T-helper 1 cell treated with Interleukin-12 subunit alpha and Interleukin-12 subunit beta and Interleukin-4 antibody, amounts not matched to agents 30 ng/mL and 1 ng/mL, for 36 hours (primary cell): ENCODE measurements at regions not wholly inside any gene's neighbourhood (a gene's known extent, or its start where the extent isn't known, plus 50 kb on each side); places are given as distances from the start of the nearest gene placed in this dataset.

ENCODE experiments used
- intact Hi-C: fragments of 100-400 bp; cut with micrococcal nuclease; formaldehyde crosslinking; loops from one replicate; pipeline ENCODE4 v1.15.1; 2024

GRCh38 chr12:75844985-75845384 lies 186.6 kb downstream of the PHLDA1 start:
- intact Hi-C loops = no loop called here

GRCh38 chr12:75844049-75844770 lies 187.4 kb downstream of the PHLDA1 start:
- intact Hi-C loops = no loop called here

GRCh38 chr12:75842090-75842489 lies 189.5 kb downstream of the PHLDA1 start:
- intact Hi-C loops = no loop called here

DNA sequence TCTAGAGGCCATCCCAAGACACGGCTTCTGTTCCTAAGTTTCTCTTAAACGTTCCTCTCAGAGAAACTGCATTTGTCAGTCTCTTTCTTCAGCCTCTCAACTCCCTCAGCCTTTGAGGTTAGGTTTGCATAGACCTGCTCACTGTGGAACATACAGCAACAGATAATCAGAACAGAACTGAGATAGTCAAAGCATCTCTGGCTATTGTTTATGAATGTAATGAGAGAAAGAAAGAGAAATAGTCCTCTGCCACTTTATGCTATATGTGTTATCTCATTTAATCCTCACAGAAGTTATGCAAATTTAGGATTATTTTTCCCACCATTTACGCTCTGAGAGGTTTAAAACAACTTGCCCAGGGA lies 190.6 kb downstream of the PHLDA1 start:
- intact Hi-C loops = no loop called here

DNA sequence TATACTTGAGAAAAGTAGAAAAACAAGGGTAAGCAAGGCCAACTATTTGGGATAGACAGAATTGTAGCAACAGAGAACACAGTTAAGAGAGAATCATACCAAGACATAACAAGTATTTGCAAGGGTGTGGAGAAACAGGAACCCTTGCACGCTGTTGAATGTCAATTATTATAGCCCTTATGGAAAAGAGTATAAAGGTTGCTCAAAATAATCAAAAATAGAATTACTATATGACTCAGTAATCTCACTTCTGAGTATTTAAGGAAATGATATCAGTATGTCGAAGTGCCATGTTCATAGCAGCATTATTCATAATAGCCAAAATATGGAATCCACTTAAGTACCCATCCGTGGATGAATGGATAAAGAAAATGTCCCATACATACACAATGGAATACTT lies 193.3 kb downstream of the PHLDA1 start:
- intact Hi-C loops = no loop called here

GRCh38 chr12:75837700-75838099 lies 193.9 kb downstream of the PHLDA1 start:
- intact Hi-C loops = no loop called here

- intact Hi-C loops = no loop called here
Measured at GRCh38 chr12:75836533-75836932, 195.0 kb downstream of the PHLDA1 start.

GRCh38 chr12:75834591-75834990 lies 197.0 kb downstream of the PHLDA1 start:
- intact Hi-C loops = no loop called here

DNA sequence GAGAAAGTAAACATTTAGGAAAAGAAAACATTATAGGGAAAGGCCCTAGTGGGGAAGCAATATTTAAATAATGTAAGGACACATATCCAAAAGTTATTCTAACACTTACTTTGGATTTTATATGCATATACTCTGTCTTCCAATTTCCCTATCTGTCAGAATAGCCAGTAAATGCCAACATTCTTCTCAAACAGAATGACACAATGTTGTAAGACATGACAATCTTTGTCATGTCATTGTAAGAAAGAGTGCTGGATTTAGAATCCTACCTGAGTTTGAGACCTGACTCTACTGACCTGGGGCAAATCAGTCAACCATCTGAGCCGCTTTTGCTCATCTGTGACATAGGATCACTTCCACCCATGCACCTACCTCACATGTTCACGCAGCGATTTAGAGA lies 198.3 kb downstream of the PHLDA1 start:
- intact Hi-C loops = no loop called here

DNA sequence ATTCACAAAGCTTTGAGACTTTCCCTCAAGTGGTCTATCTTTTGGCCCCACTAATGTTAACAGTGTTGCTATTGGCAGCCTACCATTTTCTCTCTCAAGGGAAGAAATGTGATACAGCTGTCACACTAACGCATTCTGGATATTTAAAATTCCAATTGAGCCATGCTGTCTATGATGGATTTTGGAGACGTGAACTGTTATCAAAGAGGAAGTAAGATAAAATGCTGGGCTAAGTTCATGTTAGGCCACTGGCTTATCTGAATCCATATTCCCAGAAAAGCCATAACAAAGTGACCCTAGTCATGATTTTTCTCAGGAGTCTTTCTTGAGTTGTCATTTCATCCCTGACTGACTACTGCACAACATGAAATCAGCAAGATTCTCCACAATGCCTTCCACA lies 200.2 kb downstream of the PHLDA1 start:
- intact Hi-C loops = no loop called here

DNA sequence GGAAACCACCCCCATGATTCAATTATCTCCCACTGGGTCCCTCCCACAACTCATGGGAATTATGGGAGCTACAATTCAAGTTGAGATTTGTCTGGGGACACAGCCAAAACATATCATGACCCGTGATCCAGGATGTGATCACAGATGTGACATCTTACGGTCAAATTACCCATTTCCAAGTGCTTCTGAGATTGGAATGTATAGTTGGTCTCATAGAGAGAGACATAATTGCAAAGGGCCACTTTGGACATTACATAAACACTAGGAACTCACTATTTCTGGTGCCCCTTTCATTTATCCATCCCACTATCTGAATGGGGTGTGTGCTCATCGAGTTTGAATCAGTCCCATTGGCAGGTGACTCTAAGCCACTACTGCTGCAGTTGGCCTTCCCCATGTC lies 204.5 kb downstream of the PHLDA1 start:
- intact Hi-C loops = no loop called here

GRCh38 chr12:75825686-75826085 lies 205.9 kb downstream of the PHLDA1 start:
- intact Hi-C loops = no loop called here

DNA sequence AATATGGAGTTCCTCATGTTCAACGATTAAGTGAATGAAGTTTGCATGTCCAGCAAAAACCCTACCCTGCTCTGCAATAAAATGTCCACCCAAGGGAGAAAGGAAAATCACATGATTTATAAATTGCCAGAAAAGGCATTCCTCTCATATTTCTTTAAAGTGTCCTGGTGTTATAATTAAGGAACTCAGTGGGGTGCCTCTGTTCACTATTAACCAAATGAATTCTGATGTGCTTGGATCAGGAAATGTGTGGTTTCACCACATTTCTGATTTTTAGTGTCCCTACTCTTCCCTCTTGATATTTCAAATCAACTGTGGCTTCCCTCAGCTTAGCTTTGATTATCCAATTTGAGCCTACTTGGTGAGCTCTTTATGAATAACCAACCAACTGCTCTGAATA lies 208.1 kb downstream of the PHLDA1 start:
- intact Hi-C loops = no loop called here

DNA sequence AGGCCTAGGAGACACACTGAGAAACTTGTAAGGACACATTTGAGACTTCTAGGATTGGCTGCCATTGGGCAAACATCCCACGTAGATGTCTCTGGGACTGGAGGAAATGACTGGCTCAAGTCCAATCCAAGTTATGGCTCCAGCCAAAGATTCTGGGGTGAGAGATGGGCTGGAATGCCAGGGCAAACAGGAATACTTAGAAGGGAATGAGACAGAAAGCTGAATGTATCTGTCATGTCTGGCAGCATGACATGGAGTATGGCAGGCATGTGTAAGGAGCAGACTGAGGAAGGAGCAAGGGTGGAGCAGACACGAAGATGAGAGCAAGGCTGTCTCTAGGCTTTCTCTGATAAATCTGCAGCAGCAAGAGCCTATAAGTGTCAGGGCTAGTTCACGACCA lies 209.2 kb downstream of the PHLDA1 start:
- intact Hi-C loops = no loop called here

DNA sequence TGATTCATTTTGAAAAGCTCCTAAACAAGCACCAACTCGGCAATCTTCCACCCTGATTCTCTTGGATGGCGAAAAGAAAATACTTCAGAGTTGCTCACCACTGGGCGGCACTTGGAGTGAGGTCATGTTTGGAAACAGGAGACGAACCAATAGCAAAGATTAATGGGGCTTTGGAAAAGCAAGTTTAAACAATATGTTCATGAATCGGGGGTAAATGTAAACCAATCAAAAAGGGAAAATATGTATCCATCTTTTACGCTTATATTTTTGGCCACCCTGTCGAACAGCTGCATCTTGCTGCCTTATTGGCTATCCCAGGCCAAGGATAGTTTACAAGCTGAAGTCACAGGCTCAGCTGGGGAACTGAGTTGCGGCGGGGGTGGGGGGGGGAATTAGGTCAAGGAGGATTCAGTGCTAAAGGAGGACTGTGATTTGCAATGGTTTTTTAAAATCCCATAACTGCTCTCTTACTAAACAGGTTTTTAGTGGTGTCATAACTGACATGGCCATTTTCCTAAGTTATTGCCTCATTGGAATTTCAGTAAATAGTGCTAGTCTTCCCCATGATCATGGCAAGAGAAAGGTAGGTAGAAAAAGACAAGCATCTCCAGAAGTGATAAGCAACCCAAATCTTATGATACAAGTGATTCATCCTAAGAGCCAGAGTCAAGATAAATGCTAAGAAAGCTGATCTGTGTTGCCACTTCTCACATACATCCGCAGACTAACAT lies 210.6 kb downstream of the PHLDA1 start:
- intact Hi-C loops = no loop called here

DNA sequence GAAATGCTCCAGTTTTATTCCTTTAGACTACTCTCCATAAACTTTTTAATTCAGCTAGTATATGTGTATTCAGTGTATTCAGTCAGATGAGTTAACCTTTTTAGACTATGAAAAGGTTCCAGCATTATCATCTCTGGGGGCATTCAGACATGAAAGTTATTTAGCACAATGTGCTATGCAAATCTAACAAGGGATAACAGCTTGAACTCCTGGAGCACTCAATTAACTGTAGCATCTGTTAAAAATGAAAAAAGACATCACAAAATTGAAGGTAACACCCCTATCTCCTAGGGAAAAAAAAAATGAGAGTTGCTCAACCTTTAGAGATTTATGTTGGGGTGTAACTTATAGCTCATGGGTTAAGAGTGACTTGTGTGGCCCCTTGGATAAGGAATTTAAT lies 211.5 kb downstream of the PHLDA1 start:
- intact Hi-C loops = no loop called here

GRCh38 chr12:75819512-75819911 lies 212.1 kb downstream of the PHLDA1 start:
- intact Hi-C loops = loop anchor here (5.0 kb wide), 1 partner anchor 113 kb away; no protein-coding TSS in a partner anchor

DNA sequence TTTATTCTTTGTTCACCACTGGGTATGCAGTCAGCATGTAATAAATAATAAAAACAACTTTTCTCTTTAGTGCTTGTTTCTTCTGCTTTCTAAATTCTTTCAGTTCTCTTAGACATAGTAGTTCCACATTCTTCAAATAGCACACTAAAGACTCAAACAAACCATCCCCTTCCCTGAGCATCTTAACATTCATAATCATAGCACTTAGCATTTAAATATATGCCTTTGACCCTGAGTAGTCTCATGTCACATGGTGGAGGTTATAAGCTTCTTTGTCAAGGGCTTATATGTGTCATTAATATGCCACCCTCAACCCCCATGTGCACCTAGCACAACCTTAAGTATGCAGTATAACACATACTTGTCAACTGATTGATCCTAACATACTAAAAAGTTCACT lies 212.7 kb downstream of the PHLDA1 start:
- intact Hi-C loops = loop anchor here (5.0 kb wide), 1 partner anchor 113 kb away; no protein-coding TSS in a partner anchor

DNA sequence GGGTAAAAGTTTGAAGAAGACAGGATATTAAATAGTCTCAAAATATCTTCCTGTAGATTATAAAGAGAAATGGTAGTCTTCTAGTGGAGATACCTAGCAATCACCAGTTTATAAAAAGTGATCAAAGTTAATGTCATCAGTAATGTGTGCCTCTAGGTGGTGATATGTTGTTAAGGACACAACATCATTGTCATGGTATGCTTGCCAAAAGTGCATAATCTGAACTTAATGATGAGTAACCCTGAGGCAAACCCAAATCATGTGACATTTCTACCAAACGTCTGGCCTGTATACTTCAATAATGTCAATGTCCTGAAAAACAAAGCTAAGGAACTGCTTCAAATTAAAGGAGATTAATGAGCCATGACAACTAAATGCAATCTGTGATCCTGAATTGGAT lies 214.7 kb downstream of the PHLDA1 start:
- intact Hi-C loops = loop anchor here (1.0 to 5.0 kb wide), 4 partner anchors 115 to 290 kb away; partner anchors contain the start of gene PHLDA1

DNA sequence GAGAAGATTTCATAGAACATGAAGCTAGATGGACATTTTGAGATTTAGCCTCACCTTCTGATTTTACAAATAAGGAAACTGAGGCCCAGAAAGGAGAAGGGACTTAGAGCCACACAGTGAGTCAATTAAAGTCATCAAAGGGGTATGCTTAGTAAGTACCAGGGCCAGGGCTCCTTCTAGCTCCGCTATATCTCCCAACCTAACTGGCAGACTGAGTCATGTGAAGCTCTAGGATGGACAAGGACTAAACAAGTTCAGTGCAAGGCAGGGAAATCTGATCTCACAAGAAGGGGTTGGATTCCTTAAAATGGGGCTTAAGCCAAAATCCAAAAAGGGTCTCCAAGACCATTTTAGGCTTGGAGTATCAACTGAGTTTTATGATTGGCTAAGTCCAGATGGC lies 215.8 kb downstream of the PHLDA1 start:
- intact Hi-C loops = loop anchor here (1.0 to 5.0 kb wide), 3 partner anchors 117 to 289 kb away; no protein-coding TSS in a partner anchor

DNA sequence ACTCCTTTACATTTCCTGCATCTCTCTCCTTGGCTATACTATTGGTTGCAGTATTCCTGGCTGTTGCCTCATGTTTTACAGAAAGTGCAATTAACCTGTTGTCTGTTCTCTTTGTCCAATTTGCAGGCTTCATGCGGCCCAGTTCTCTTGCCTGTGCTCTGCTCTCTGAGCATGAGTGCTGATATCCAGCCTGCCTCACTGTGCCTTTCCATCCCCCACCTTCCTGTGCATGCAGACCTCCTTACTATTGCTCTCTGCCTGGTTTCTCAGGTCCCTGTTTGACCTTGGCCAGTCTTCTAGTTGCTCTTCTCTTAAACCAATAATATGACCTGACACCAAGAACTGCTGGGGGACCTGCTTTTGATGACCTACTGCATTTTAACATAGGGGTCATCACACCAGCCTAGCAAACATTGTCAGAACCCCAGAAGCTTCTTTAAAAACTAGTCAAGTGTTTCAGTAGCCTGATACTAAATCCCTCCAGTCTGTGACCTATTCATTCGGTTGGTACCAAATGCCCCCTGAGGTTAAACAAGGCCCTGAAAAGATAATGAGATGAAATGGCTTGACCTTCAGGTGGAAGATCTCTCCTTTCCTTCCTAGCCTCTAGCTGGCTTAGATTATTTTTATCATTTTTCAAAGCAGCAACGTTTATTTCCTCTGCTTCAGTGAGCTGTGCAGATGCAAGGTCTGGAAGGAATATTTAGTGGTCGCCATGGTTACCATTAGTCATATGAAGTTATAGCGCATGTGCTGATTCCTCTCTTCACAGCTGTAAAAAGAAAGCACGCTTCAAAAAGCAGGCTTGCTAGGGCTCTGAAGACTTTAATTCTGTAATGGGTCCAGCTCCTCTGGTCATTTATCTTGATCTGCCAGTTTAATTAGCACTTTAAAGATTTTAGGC lies 216.5 kb downstream of the PHLDA1 start:
- intact Hi-C loops = loop anchor here (1.0 to 5.0 kb wide), 2 partner anchors 117 to 162 kb away; no protein-coding TSS in a partner anchor

GRCh38 chr12:75813072-75813471 lies 218.5 kb downstream of the PHLDA1 start:
- intact Hi-C loops = no loop called here
